ENCODE measurements at regions not wholly inside any gene's neighbourhood (a gene's known extent, or its start where the extent isn't known, plus 50 kb on each side); places are given as distances from the start of the nearest gene placed in this dataset.

DNA sequence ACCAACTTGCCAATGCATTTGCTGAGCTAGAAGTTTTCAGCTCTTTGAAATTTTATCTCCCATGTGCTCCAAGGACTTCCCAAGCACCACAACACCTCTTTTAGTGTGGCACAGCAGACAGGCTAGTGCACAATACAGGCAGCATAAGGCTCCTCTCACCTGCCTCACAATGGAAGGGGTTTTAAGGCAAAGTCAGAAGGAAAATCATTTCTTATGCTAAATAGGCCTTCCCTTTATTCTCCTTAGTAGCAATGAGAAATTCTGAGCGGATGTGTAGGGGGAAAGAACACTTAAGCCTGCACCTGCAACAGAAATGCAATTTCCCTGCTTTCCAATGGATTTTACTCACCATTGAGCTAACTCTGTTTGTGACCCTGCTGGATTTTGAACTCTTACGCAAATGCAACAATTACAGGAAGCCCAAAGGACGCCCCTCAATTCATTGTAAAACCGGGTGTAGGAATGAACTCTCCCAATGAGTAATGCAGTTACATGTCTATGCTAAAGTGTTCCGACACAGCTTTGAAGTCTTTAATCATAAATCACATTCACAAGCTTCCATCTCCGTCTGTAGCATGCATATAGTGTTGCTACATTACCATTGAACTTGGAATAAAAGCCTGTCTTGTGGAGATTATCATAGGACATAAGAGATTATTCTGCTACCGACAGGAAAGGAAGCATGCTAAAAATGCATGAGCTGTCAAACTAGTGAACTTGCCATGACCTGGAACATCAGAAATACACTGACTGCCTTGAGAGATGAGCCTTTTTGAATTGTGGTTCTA is 1084.9 kb downstream of the RPA4 start:
- DNase-seq (ENCODE audit: low read depth, low spot score) (no peak), FAIRE-seq (no peak)
- Histone ChIP-seq H3K36me3 (ENCODE audit: control insufficient read depth in 2 of 2, extremely low read depth in 1 of 2, insufficient read depth in 2 of 2, low read length in 2 of 2) (no peaks in the 10 kb centered on the region), H3K4me3 (replicated peaks in 1 of 3; ENCODE audit: insufficient read depth in 1 of 3, low read depth in 1 of 3, low read length in 3 of 3) (no peak overlapping the region), H3K9me3 (replicated peaks; ENCODE audit: control insufficient read depth, insufficient read depth, low read length) (no peaks in the 10 kb centered on the region), H3K9ac (replicated peaks; ENCODE audit: extremely low read depth, insufficient read depth, low read length) (no peak overlapping the region), H3K4me1 (ENCODE audit: control insufficient read depth, extremely low read depth, insufficient read depth, low read length) (no peaks in the 10 kb centered on the region), H3K27ac (ENCODE audit: insufficient read depth, low read depth, low read length) (no peak overlapping the region), H4K20me1 (replicated peaks; ENCODE audit: control insufficient read depth, extremely low read depth, insufficient read depth, low read length) (no peaks in the 10 kb centered on the region), H3K79me2 (ENCODE audit: control insufficient read depth, insufficient read depth, low read length) (no peaks in the 10 kb centered on the region), H3K4me2 (ENCODE audit: insufficient read depth, low read length) (no peak overlapping the region), H3K9me1 (replicated peaks; ENCODE audit: control insufficient read depth, extremely low read depth, insufficient read depth, low read length) (no peaks in the 10 kb centered on the region), H2AFZ (ENCODE audit: low read depth, low read length) (no peak overlapping the region), H3K27me3 (ENCODE audit: control insufficient read depth in 2 of 2, insufficient read depth in 2 of 2, low read length in 2 of 2) (no peaks in the 10 kb centered on the region)
- ChIA-PET POLR2A (no interaction called here), CTCF (no interaction called here)
- intact Hi-C loops (cut with micrococcal nuclease), result no loop called here
- TF ChIP-seq FOS (IDR thresholded peaks at IDR 0.05; ENCODE audit: borderline replicate concordance, insufficient read depth, low read length) (no peak), GATA2 (IDR thresholded peaks at IDR 0.05; ENCODE audit: insufficient read depth, insufficient read length, low read depth, low read length) (no peak), CTCF (IDR thresholded peaks at IDR 0.05; ENCODE audit: extremely low read depth in 1 of 2, insufficient read depth in 1 of 2, low read depth in 1 of 2, low read length in 2 of 2) (no peak), POLR2A (IDR thresholded peaks at IDR 0.05; ENCODE audit: low read depth, low read length) (no peak), EZH2 (IDR thresholded peaks at IDR 0.05; ENCODE audit: borderline replicate concordance, low read depth, low read length, severe bottlenecking) (no peak), POLR2AphosphoS5 (IDR thresholded peaks at IDR 0.05; ENCODE audit: insufficient read depth, low read depth, low read length) (no peak), MYC (IDR thresholded peaks at IDR 0.05; ENCODE audit: low read depth, low read length) (no peak), JUN (IDR thresholded peaks at IDR 0.05; ENCODE audit: borderline replicate concordance, insufficient read depth, insufficient read length, low read depth) (no peak)
- TF ChIP-seq, protein P1, sequence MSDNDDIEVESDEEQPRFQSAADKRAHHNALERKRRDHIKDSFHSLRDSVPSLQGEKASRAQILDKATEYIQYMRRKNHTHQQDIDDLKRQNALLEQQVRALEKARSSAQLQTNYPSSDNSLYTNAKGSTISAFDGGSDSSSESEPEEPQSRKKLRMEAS (IDR thresholded peaks at IDR 0.05; ENCODE audit: insufficient read depth, insufficient read length), result no peak
- dilution Hi-C loops (cut with MboI; ENCODE audit: extremely low pct_ligation_motif_present, low sequenced_read_pairs), result no loop called here
- no TSS peak for BruUV-seq (replicated peaks)
